HG03432 (cell line): ENCODE measurements at regions not wholly inside any gene's neighbourhood (a gene's known extent, or its start where the extent isn't known, plus 50 kb on each side); places are given as distances from the start of the nearest gene placed in this dataset.

Experiments
- ATAC-seq: cut with Tn5 transposase; IDR thresholded peaks from one replicate; pipeline ENCODE4 v1.9.1; 2021; ENCODE audit warnings: mild to moderate bottlenecking, moderate library complexity; ENCODE audit not compliant: unreplicated experiment

- ATAC-seq: no peak
These were observed 527.2 kb downstream of the SLITRK1 start for GRCh38 chr13:83355041-83355440.

- no peak for ATAC-seq
These were observed 529.9 kb downstream of the SLITRK1 start for GRCh38 chr13:83352391-83352790.

GRCh38 chr13:83350569-83350968 is 531.7 kb downstream of the SLITRK1 start:
- ATAC-seq: no peak

GRCh38 chr13:83344518-83344917 is 537.8 kb downstream of the SLITRK1 start:
- no peak for ATAC-seq

GRCh38 chr13:83340170-83340569 is 542.1 kb downstream of the SLITRK1 start:
- no peak for ATAC-seq

- no peak for ATAC-seq
These were observed 548.5 kb downstream of the SLITRK1 start for GRCh38 chr13:83333614-83334388.

GRCh38 chr13:83332751-83333150 is 549.5 kb downstream of the SLITRK1 start:
- no peak for ATAC-seq

- no peak for ATAC-seq
These were observed 555.2 kb downstream of the SLITRK1 start for GRCh38 chr13:83327091-83327490.

GRCh38 chr13:83325125-83325853 is 557.0 kb downstream of the SLITRK1 start:
- no peak for ATAC-seq

GRCh38 chr13:83311886-83312577 is 570.2 kb downstream of the SLITRK1 start:
- no peak for ATAC-seq

- no peak for ATAC-seq
These were observed 583.7 kb downstream of the SLITRK1 start for GRCh38 chr13:83298617-83299016.

- ATAC-seq: no peak
These were observed 584.5 kb downstream of the SLITRK1 start for GRCh38 chr13:83297586-83298290.

GRCh38 chr13:83295686-83296085 is 586.6 kb downstream of the SLITRK1 start:
- no peak for ATAC-seq

GRCh38 chr13:83286737-83287136 is 595.5 kb downstream of the SLITRK1 start:
- no peak for ATAC-seq

GRCh38 chr13:83281654-83282053 is 600.6 kb downstream of the SLITRK1 start:
- no peak for ATAC-seq

- no peak for ATAC-seq
These were observed 607.6 kb downstream of the SLITRK1 start for GRCh38 chr13:83274679-83275078.

- no peak for ATAC-seq
These were observed 609.5 kb downstream of the SLITRK1 start for GRCh38 chr13:83272652-83273240.

- no peak for ATAC-seq
These were observed 610.2 kb downstream of the SLITRK1 start for GRCh38 chr13:83272076-83272475.

- no peak for ATAC-seq
These were observed 617.0 kb downstream of the SLITRK1 start for GRCh38 chr13:83265279-83265678.

GRCh38 chr13:83248751-83249150 is 633.5 kb downstream of the SLITRK1 start:
- no peak for ATAC-seq

- ATAC-seq: no peak
These were observed 649.6 kb downstream of the SLITRK1 start for GRCh38 chr13:83232626-83233025.
